Right atrium auricular region (tissue), 2 donors: ENCODE measurements at regions not wholly inside any gene's neighbourhood (a gene's known extent, or its start where the extent isn't known, plus 50 kb on each side); places are given as distances from the start of the nearest gene placed in this dataset.

Experiments
- DNase-seq: peaks from one replicate; pipeline ENCODE4 v3.0.0-alpha.2; 2019; ENCODE audit warnings: low spot score
- H3K27ac ChIP-seq, 2 donors: fragments of 200-600 bp; sonication (generic); 1 replicate in 1 of 2; 2 replicates in 1 of 2; pipeline ENCODE4 v1.5.1; 2016 to 2019
- H3K27me3 ChIP-seq, 2 donors: fragments of 200-600 bp; sonication (generic); one replicate each; pipeline versions ENCODE4 v1.5.1 to v1.6.0; 2017 to 2019
- H3K36me3 ChIP-seq: fragments of 200-600 bp; sonication (generic); one replicate; pipeline ENCODE4 v1.5.1; 2016
- H3K4me1 ChIP-seq, 2 donors: fragments of 200-600 bp; sonication (generic); one replicate each; pipeline versions ENCODE4 v1.5.1 to v1.6.0; 2017 to 2019
- H3K4me3 ChIP-seq, 2 donors: fragments of 200-600 bp; sonication (generic); 1 replicate in 1 of 2; 2 replicates in 1 of 2; pipeline ENCODE4 v1.5.1; 2017 to 2019; ENCODE audit warnings: mild to moderate bottlenecking in 1 of 2, moderate library complexity in 1 of 2
- H3K9me3 ChIP-seq, 2 donors: fragments of 200-600 bp; sonication (generic); one replicate each; pipeline ENCODE4 v1.5.1; 2019
- CTCF ChIP-seq, 2 donors: fragments of 200-600 bp; sonication (generic); IDR thresholded peaks; one replicate each; pipeline ENCODE4 v1.5.1; 2019; ENCODE audit warnings: antibody characterized with exemption in 2 of 2

- no peak for DNase-seq
These were observed 63.5 kb upstream of the ASCC3 start for GRCh38 chr6:100944644-100945043.

DNA sequence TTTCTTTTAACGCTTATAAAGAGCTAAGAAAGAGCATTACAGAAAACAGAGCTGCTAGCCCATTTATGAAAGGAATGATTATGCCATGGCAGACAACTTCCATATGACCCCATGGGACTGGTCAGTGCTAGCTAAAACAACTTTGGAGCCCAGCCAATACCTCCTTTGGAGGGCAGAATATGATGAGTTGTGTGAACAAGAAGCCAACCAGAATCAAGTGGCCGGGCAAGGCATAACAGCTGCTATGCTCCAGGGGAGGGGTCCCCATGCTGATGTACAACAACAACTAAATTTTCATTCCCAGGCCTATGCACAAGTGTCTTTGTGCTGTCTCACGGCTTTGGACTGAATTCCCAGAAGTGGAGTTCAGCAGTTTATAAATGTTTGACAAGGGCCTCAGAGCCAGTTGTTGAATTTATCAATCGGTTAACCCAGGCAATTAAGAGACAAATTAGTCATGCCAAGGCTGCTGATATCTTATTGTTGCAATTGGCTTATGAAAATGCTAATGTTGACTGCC lies 65.0 kb upstream of the ASCC3 start:
- Histone ChIP-seq H3K4me3 (no peak overlapping the region), H3K27ac (no peak overlapping the region), H3K4me1 (no peaks in the 10 kb centered on the region), H3K27me3 (no peaks in the 10 kb centered on the region), H3K36me3 (no peaks in the 10 kb centered on the region), H3K9me3 (no peaks in the 10 kb centered on the region)
- no peak for TF ChIP-seq CTCF (IDR thresholded peaks at IDR 0.05)
- DNase-seq: no peak

More at GRCh38 chr6:100944644-100945043, 63.5 kb upstream of the ASCC3 start:
- Histone ChIP-seq H3K9me3 (no peaks in the 10 kb centered on the region), H3K4me3 (no peak overlapping the region), H3K27me3 (no peaks in the 10 kb centered on the region), H3K4me1 (no peaks in the 10 kb centered on the region), H3K36me3 (no peaks in the 10 kb centered on the region), H3K27ac (no peak overlapping the region)
- TF ChIP-seq CTCF (IDR thresholded peaks at IDR 0.05): no peak

GRCh38 chr6:100946711-100947110 lies 65.6 kb upstream of the ASCC3 start:
- no peak for DNase-seq
- Histone ChIP-seq H3K36me3 (no peaks in the 10 kb centered on the region), H3K9me3 (no peaks in the 10 kb centered on the region), H3K27me3 (no peaks in the 10 kb centered on the region), H3K4me3 (no peak overlapping the region), H3K4me1 (no peaks in the 10 kb centered on the region), H3K27ac (no peak overlapping the region)
- TF ChIP-seq CTCF (IDR thresholded peaks at IDR 0.05): no peak

GRCh38 chr6:100948381-100949133 lies 67.4 kb upstream of the ASCC3 start:
- no peak for DNase-seq
- Histone ChIP-seq H3K27ac (no peak overlapping the region), H3K36me3 (no peaks in the 10 kb centered on the region), H3K9me3 (no peaks in the 10 kb centered on the region), H3K4me3 (no peak overlapping the region), H3K27me3 (no peaks in the 10 kb centered on the region), H3K4me1 (no peaks in the 10 kb centered on the region)
- no peak for TF ChIP-seq CTCF (IDR thresholded peaks at IDR 0.05)

DNA sequence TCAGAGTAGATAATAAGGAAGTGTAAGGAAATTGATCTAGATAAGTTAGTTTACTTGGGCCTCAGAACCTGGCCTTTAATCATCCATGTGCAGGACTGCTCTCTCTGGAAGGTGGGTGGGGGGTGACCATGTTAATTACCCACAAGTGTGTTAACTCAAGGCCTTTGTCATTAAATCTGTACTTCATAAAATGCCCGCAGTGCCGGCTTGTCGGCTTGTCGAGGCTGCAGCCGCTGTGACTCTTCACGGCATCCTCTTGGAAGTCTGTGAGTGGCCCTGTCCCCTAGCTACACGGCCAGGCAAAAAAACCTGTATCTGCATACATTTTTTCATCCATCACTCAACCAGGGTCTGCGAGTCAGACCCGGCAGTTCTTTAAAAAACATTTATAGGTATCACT lies 70.9 kb upstream of the ASCC3 start:
- Histone ChIP-seq H3K9me3 (no peaks in the 10 kb centered on the region), H3K27me3 (no peaks in the 10 kb centered on the region), H3K27ac (no peak overlapping the region), H3K4me3 (no peak overlapping the region), H3K4me1 (no peaks in the 10 kb centered on the region), H3K36me3 (no peaks in the 10 kb centered on the region)
- TF ChIP-seq CTCF (IDR thresholded peaks at IDR 0.05): no peak
- no peak for DNase-seq

- DNase-seq: no peak
- Histone ChIP-seq H3K36me3 (no peaks in the 10 kb centered on the region), H3K9me3 (no peaks in the 10 kb centered on the region), H3K27ac (no peak overlapping the region), H3K27me3 (no peaks in the 10 kb centered on the region), H3K4me3 (no peak overlapping the region), H3K4me1 (no peaks in the 10 kb centered on the region)
- TF ChIP-seq CTCF (IDR thresholded peaks at IDR 0.05): no peak
These were observed 78.2 kb upstream of the ASCC3 start for GRCh38 chr6:100959280-100959679.
